ENCODE measurements at regions not wholly inside any gene's neighbourhood (a gene's known extent, or its start where the extent isn't known, plus 50 kb on each side); places are given as distances from the start of the nearest gene placed in this dataset.

DNA sequence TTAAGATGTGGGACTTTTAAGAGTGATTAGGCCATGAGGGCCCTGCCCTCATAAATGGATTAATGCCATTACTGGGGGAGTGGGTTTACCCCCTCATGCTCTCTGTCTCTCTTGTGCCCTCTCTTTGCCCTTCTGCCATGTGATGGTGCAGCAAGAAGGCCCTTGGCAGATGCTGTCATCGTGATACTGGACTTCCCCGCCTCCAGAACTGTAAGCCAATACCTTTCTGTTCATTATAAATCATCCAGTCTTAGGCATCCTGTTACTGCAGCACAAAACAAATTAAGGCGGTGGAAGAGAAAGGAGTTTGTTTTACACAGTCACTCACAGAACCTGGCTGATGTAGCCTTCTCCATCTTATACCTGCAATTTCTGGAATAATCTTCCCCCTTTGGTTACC, 360.3 kb upstream of the TBL1XR1 start:
- Histone ChIP-seq H3K4me3 (no peak overlapping the region), H3K36me3 (no peaks in the 10 kb centered on the region), H3K27ac (no peak overlapping the region), H3K27me3 (no peaks in the 10 kb centered on the region), H3K4me1 (peaks cover 5 to 34% (median 17%) of the 10 kb centered on the region in 3 donors), H3K9me3 (no peaks in the 10 kb centered on the region)
- TF ChIP-seq, protein P1, sequence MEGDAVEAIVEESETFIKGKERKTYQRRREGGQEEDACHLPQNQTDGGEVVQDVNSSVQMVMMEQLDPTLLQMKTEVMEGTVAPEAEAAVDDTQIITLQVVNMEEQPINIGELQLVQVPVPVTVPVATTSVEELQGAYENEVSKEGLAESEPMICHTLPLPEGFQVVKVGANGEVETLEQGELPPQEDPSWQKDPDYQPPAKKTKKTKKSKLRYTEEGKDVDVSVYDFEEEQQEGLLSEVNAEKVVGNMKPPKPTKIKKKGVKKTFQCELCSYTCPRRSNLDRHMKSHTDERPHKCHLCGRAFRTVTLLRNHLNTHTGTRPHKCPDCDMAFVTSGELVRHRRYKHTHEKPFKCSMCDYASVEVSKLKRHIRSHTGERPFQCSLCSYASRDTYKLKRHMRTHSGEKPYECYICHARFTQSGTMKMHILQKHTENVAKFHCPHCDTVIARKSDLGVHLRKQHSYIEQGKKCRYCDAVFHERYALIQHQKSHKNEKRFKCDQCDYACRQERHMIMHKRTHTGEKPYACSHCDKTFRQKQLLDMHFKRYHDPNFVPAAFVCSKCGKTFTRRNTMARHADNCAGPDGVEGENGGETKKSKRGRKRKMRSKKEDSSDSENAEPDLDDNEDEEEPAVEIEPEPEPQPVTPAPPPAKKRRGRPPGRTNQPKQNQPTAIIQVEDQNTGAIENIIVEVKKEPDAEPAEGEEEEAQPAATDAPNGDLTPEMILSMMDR (IDR thresholded peaks at IDR 0.05): no peak
- no peak for TF ChIP-seq POLR2A (IDR thresholded peaks at IDR 0.05)
- DNase-seq: no peak
- 74 to 100% methylated on average over 3 of the region's 3 CpGs for WGBS, 2 donors
- intact Hi-C loops (cut with DNase I): no loop called here

DNA sequence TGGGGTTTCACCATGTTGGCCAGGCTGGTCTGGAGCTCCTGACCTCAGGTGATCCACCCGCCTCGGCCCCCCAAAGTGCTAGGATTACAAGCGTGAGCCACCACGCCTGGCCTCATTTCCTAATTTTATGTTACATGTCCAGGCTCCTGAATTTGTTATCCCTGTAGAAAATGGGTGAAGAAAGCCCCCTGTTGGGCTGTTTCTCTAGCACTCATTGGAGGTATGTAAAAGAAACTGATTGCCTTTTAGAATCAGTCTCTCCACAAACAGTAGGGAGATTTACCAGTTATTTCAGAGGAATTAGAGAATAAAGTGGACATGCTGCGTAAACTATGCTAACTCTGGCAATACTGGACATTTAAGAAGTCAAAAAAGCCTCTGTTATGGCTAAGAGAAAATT, 364.1 kb upstream of the TBL1XR1 start:
- DNase-seq: no peak
- 94 to 96% methylated on average over 5 of the region's 5 CpGs for WGBS, 2 donors

DNA sequence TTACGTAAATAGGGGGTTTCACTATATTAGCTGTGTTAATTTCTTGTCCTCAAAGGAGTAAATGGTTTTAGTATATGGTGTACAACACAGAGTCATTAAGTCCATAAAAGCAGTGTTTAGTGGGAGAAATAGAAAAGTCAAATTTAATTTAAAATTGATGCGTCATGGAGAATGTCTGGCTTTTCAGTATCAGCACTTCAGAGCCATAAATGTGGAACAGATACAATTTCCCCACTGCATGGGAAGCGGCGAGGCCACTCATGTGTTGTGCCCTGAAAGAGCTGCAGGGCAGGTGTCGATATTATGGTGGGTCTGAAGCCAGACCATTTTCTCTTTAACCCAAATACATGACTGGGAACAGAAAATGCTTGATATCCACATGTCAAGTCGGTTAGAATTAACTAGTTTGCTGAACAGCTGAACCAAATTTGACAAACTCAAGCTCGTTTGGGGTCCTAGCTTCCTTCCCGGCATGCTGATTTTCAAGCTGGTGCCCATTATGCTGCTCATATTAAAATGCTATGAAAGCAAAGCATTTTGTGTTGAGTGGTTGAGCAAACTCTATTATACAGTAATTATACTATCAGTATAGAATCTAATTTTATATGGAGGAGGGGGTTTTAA, 364.6 kb upstream of the TBL1XR1 start:
- Histone ChIP-seq H3K9me3 (no peaks in the 10 kb centered on the region), H3K4me1 (peaks cover 0 to 6% (median 0%) of the 10 kb centered on the region in 3 donors), H3K4me3 (no peak overlapping the region), H3K36me3 (no peaks in the 10 kb centered on the region), H3K27me3 (no peaks in the 10 kb centered on the region), H3K27ac (no peak overlapping the region)
- WGBS, 2 donors: 93 to 95% methylated on average over 8 of the region's 8 CpGs
- DNase-seq: no peak
- intact Hi-C loops (cut with DNase I): no loop called here
- TF ChIP-seq, protein P1 (IDR thresholded peaks at IDR 0.05): no peak
- no peak for TF ChIP-seq POLR2A (IDR thresholded peaks at IDR 0.05)

More for the DNA sequence above, 364.1 kb upstream of the TBL1XR1 start:
- no peak for TF ChIP-seq POLR2A (IDR thresholded peaks at IDR 0.05)
- TF ChIP-seq, protein P1 (IDR thresholded peaks at IDR 0.05): no peak
- Histone ChIP-seq H3K27ac (no peak overlapping the region), H3K4me1 (peaks cover 0 to 2% (median 0%) of the 10 kb centered on the region in 3 donors), H3K9me3 (no peaks in the 10 kb centered on the region), H3K36me3 (no peaks in the 10 kb centered on the region), H3K27me3 (no peaks in the 10 kb centered on the region), H3K4me3 (no peak overlapping the region)
- intact Hi-C loops (cut with DNase I): no loop called here

DNA sequence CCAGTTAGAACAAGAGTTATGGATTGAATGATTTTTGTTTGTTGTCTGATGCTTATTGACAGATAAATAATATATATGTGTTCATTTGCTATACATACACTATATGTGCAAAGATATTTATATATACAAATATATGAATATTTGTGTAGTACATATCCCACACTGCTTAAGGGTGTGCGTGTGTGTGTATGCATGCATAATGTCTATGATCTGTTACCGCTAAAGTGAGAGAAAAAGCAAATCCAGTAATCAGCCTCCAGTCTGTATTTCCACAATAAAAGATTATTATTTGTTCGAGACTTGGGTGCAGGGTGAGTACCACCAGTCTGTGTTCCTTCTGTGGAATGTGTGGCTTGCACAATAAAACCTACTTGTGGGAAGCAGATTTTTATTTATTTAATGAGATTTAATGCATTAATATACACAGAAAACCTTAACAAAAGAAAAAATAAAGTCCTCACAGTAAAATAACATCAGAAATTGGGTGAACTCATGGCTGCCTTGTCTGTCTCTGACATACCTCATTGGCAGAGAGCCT, 366.0 kb upstream of the TBL1XR1 start:
- 88 to 98% methylated on average over 3 of the region's 3 CpGs for WGBS, 2 donors
- intact Hi-C loops (cut with DNase I): no loop called here
- no peak overlapping the region for H3K27ac ChIP-seq
- H3K9me3 ChIP-seq: no peaks in the 10 kb centered on the region
- no peak overlapping the region for H3K4me3 ChIP-seq
- no peaks in the 10 kb centered on the region for H3K36me3 ChIP-seq
- peaks cover 0 to 6% (median 0%) of the 10 kb centered on the region in 3 donors for H3K4me1 ChIP-seq
- H3K27me3 ChIP-seq: no peaks in the 10 kb centered on the region
- DNase-seq: no peak
- TF ChIP-seq, protein P1 (IDR thresholded peaks at IDR 0.05): no peak
- TF ChIP-seq POLR2A (IDR thresholded peaks at IDR 0.05): no peak

DNA sequence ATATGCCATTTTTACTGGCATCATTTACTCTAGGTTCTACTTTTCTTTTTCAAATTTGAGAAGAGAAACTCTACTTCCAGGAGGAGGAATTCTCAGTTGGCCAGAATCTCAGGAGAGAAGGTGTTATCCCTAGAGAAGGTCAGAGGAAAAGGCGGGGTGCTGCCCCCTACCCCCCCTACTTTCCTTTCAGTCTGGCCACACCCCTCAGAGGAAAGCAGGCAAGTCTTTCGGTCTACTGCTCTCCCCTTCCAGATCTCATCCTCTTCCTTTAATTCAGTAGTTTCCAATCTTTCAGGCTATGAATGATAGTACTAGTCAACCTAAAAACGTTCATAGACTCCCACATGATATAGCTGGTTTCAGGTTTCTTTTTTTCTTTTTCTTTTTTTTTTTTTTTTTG, 366.5 kb upstream of the TBL1XR1 start:
- Histone ChIP-seq H3K27ac (no peak overlapping the region), H3K27me3 (no peaks in the 10 kb centered on the region), H3K9me3 (no peaks in the 10 kb centered on the region), H3K36me3 (no peaks in the 10 kb centered on the region), H3K4me3 (no peak overlapping the region), H3K4me1 (peaks cover 0 to 10% (median 3%) of the 10 kb centered on the region in 3 donors)
- WGBS, 2 donors: 57 to 63% methylated on average over 3 of the region's 3 CpGs
- TF ChIP-seq POLR2A (IDR thresholded peaks at IDR 0.05): no peak
- TF ChIP-seq, protein P1 (IDR thresholded peaks at IDR 0.05): no peak
- intact Hi-C loops (cut with DNase I): no loop called here
- no peak for DNase-seq
